Memory B cell (primary cell): ENCODE measurements at regions not wholly inside any gene's neighbourhood (a gene's known extent, or its start where the extent isn't known, plus 50 kb on each side); places are given as distances from the start of the nearest gene placed in this dataset.

Experiments
- ATAC-seq: fragments of 150-1000 bp; cut with Tn5 transposase; 2 replicates; pipeline ENCODE4 v1.10.0; 2021; ENCODE audit warnings: low read depth, mild to moderate bottlenecking, moderate library complexity
- DNase-seq, 2 donors: peaks; one replicate each; pipeline ENCODE4 v3.0.0; 2022; ENCODE audit warnings: low spot score in 2 of 2
- H3K27ac Mint-ChIP-seq: one replicate; pipeline ENCODE4 v1.8.0; 2022; ENCODE audit warnings: mild to moderate bottlenecking, moderate library complexity, mixed read lengths
- H3K27me3 Mint-ChIP-seq: one replicate; pipeline ENCODE4 v1.8.0; 2022; ENCODE audit warnings: mixed read lengths
- H3K36me3 Mint-ChIP-seq: one replicate; pipeline ENCODE4 v1.8.0; 2022; ENCODE audit warnings: mild to moderate bottlenecking, mixed read lengths
- H3K4me1 Mint-ChIP-seq: one replicate; pipeline ENCODE4 v1.8.0; 2022; ENCODE audit warnings: mixed read lengths
- H3K4me3 Mint-ChIP-seq: one replicate; pipeline ENCODE4 v1.8.0; 2022; ENCODE audit warnings: mild to moderate bottlenecking, moderate library complexity, mixed read lengths
- H3K9me3 Mint-ChIP-seq: one replicate; pipeline ENCODE4 v1.8.0; 2022; ENCODE audit warnings: mixed read lengths

GRCh38 chr11:24046731-24047130, 450.1 kb upstream of the LUZP2 start:
- Mint-ChIP-seq H3K27me3 (no peaks in the 10 kb centered on the region), H3K36me3 (no peaks in the 10 kb centered on the region), H3K9me3 (peaks cover 11% of the 10 kb centered on the region), H3K4me3 (no peak overlapping the region), H3K27ac (no peak overlapping the region), H3K4me1 (no peaks in the 10 kb centered on the region)
- no peak for ATAC-seq
- no peak for DNase-seq

GRCh38 chr11:24056051-24056450, 440.8 kb upstream of the LUZP2 start:
- Mint-ChIP-seq H3K27ac (no peak overlapping the region), H3K9me3 (no peaks in the 10 kb centered on the region), H3K4me3 (no peak overlapping the region), H3K27me3 (no peaks in the 10 kb centered on the region), H3K4me1 (no peaks in the 10 kb centered on the region), H3K36me3 (no peaks in the 10 kb centered on the region)
- ATAC-seq: no peak
- no peak for DNase-seq

- H3K36me3 Mint-ChIP-seq: no peaks in the 10 kb centered on the region
- H3K4me3 Mint-ChIP-seq: no peak overlapping the region
- no peak overlapping the region for H3K27ac Mint-ChIP-seq
- no peaks in the 10 kb centered on the region for H3K27me3 Mint-ChIP-seq
- ATAC-seq (no peak), DNase-seq (no peak)
- H3K4me1 Mint-ChIP-seq: no peaks in the 10 kb centered on the region
- H3K9me3 Mint-ChIP-seq: no peaks in the 10 kb centered on the region
Measured at GRCh38 chr11:24060125-24060524, 436.7 kb upstream of the LUZP2 start.

GRCh38 chr11:24064309-24064903, 432.4 kb upstream of the LUZP2 start:
- H3K27ac Mint-ChIP-seq: no peak overlapping the region

GRCh38 chr11:24068197-24068596, 428.7 kb upstream of the LUZP2 start:
- H3K36me3 Mint-ChIP-seq: no peaks in the 10 kb centered on the region
- no peaks in the 10 kb centered on the region for H3K9me3 Mint-ChIP-seq
- ATAC-seq (no peak), DNase-seq (no peak)
- no peaks in the 10 kb centered on the region for H3K27me3 Mint-ChIP-seq
- no peak overlapping the region for H3K4me3 Mint-ChIP-seq
- no peaks in the 10 kb centered on the region for H3K4me1 Mint-ChIP-seq
- H3K27ac Mint-ChIP-seq: no peak overlapping the region

More at GRCh38 chr11:24064309-24064903, 432.4 kb upstream of the LUZP2 start:
- DNase-seq (no peak), ATAC-seq (no peak)
- Mint-ChIP-seq H3K9me3 (no peaks in the 10 kb centered on the region), H3K4me1 (no peaks in the 10 kb centered on the region), H3K36me3 (no peaks in the 10 kb centered on the region), H3K27me3 (no peaks in the 10 kb centered on the region), H3K4me3 (no peak overlapping the region)

GRCh38 chr11:24070435-24070834, 426.4 kb upstream of the LUZP2 start:
- Mint-ChIP-seq H3K9me3 (peaks cover 1% of the 10 kb centered on the region), H3K4me3 (no peak overlapping the region), H3K27me3 (no peaks in the 10 kb centered on the region), H3K27ac (no peak overlapping the region), H3K36me3 (no peaks in the 10 kb centered on the region), H3K4me1 (no peaks in the 10 kb centered on the region)
- ATAC-seq (no peak), DNase-seq (no peak)

- H3K4me1 Mint-ChIP-seq: no peaks in the 10 kb centered on the region
- H3K27me3 Mint-ChIP-seq: no peaks in the 10 kb centered on the region
- no peak overlapping the region for H3K27ac Mint-ChIP-seq
- ATAC-seq (no peak), DNase-seq (no peak)
- peaks cover 1% of the 10 kb centered on the region for H3K9me3 Mint-ChIP-seq
- H3K36me3 Mint-ChIP-seq: no peaks in the 10 kb centered on the region
- H3K4me3 Mint-ChIP-seq: no peak overlapping the region
Measured at GRCh38 chr11:24078018-24078417, 418.8 kb upstream of the LUZP2 start.

- no peak for ATAC-seq
- Mint-ChIP-seq H3K36me3 (no peaks in the 10 kb centered on the region), H3K27me3 (no peaks in the 10 kb centered on the region), H3K4me1 (no peaks in the 10 kb centered on the region), H3K9me3 (peaks cover 4% of the 10 kb centered on the region), H3K27ac (no peak overlapping the region), H3K4me3 (no peak overlapping the region)
- no peak for DNase-seq
Measured at GRCh38 chr11:24082241-24082640, 414.6 kb upstream of the LUZP2 start.

GRCh38 chr11:24082860-24083259, 414.0 kb upstream of the LUZP2 start:
- ATAC-seq (no peak), DNase-seq (no peak)
- no peak overlapping the region for H3K4me3 Mint-ChIP-seq
- no peaks in the 10 kb centered on the region for H3K4me1 Mint-ChIP-seq
- no peak overlapping the region for H3K27ac Mint-ChIP-seq
- no peaks in the 10 kb centered on the region for H3K27me3 Mint-ChIP-seq
- peaks cover 5% of the 10 kb centered on the region for H3K9me3 Mint-ChIP-seq
- H3K36me3 Mint-ChIP-seq: no peaks in the 10 kb centered on the region

GRCh38 chr11:24084956-24085355, 411.9 kb upstream of the LUZP2 start:
- no peak for ATAC-seq
- Mint-ChIP-seq H3K27ac (no peak overlapping the region), H3K4me3 (no peak overlapping the region), H3K27me3 (no peaks in the 10 kb centered on the region), H3K4me1 (no peaks in the 10 kb centered on the region), H3K9me3 (peaks cover 5% of the 10 kb centered on the region), H3K36me3 (no peaks in the 10 kb centered on the region)
- DNase-seq: no peak

GRCh38 chr11:24086921-24087320, 409.9 kb upstream of the LUZP2 start:
- Mint-ChIP-seq H3K4me1 (no peaks in the 10 kb centered on the region), H3K36me3 (no peaks in the 10 kb centered on the region), H3K27ac (no peak overlapping the region), H3K4me3 (no peak overlapping the region), H3K9me3 (peaks cover 5% of the 10 kb centered on the region), H3K27me3 (no peaks in the 10 kb centered on the region)
- DNase-seq (no peak), ATAC-seq (no peak)

GRCh38 chr11:24091594-24091993, 405.3 kb upstream of the LUZP2 start:
- DNase-seq (no peak), ATAC-seq (no peak)
- Mint-ChIP-seq H3K27ac (no peak overlapping the region), H3K27me3 (no peaks in the 10 kb centered on the region), H3K4me1 (no peaks in the 10 kb centered on the region), H3K4me3 (no peak overlapping the region), H3K36me3 (no peaks in the 10 kb centered on the region), H3K9me3 (peaks cover 2% of the 10 kb centered on the region)

GRCh38 chr11:24093375-24093774, 403.5 kb upstream of the LUZP2 start:
- Mint-ChIP-seq H3K4me1 (no peaks in the 10 kb centered on the region), H3K27ac (no peak overlapping the region), H3K9me3 (peaks cover 1% of the 10 kb centered on the region), H3K36me3 (no peaks in the 10 kb centered on the region), H3K27me3 (no peaks in the 10 kb centered on the region), H3K4me3 (no peak overlapping the region)
- ATAC-seq (no peak), DNase-seq (no peak)

GRCh38 chr11:24108609-24109008, 388.2 kb upstream of the LUZP2 start:
- H3K9me3 Mint-ChIP-seq: peaks cover 12% of the 10 kb centered on the region
- H3K4me3 Mint-ChIP-seq: no peak overlapping the region
- DNase-seq: no peak

GRCh38 chr11:24122291-24122690, 374.6 kb upstream of the LUZP2 start:
- H3K4me3 Mint-ChIP-seq: no peak overlapping the region
- no peaks in the 10 kb centered on the region for H3K4me1 Mint-ChIP-seq
- no peak overlapping the region for H3K27ac Mint-ChIP-seq
- H3K27me3 Mint-ChIP-seq: no peaks in the 10 kb centered on the region
- DNase-seq (no peak), ATAC-seq (no peak)
- peaks cover 1% of the 10 kb centered on the region for H3K9me3 Mint-ChIP-seq
- H3K36me3 Mint-ChIP-seq: no peaks in the 10 kb centered on the region

More at GRCh38 chr11:24108609-24109008, 388.2 kb upstream of the LUZP2 start:
- H3K27me3 Mint-ChIP-seq: no peaks in the 10 kb centered on the region
- H3K36me3 Mint-ChIP-seq: no peaks in the 10 kb centered on the region
- H3K27ac Mint-ChIP-seq: no peak overlapping the region
- no peak for ATAC-seq
- H3K4me1 Mint-ChIP-seq: no peaks in the 10 kb centered on the region
